ENCODE measurements at regions not wholly inside any gene's neighbourhood (a gene's known extent, or its start where the extent isn't known, plus 50 kb on each side); places are given as distances from the start of the nearest gene placed in this dataset.

- TF ChIP-seq SMC3 (IDR thresholded peaks at IDR 0.05; ENCODE audit: borderline replicate concordance, low read length) (no peak), ZZZ3 (IDR thresholded peaks at IDR 0.05; ENCODE audit: control insufficient read depth, insufficient read length, low read depth) (no peak), HCFC1 (IDR thresholded peaks at IDR 0.05; ENCODE audit: low read length) (no peak), EZH2 (IDR thresholded peaks at IDR 0.05; ENCODE audit: borderline replicate concordance, control insufficient read depth, low read depth, low read length) (no peak), ZNF274 (IDR thresholded peaks at IDR 0.05; ENCODE audit: insufficient read depth, insufficient read length) (no peak), HDAC6 (IDR thresholded peaks at IDR 0.05; ENCODE audit: unreplicated experiment) (no peak), CTCF (IDR thresholded peaks at IDR 0.05 in 2 of 3, conservative IDR thresholded peaks at IDR 0.05 in 1 of 3; ENCODE audit: control insufficient read depth in 2 of 3, extremely low read depth in 1 of 3, insufficient read depth in 1 of 3, low read depth in 3 of 3, low read length in 3 of 3) (no peak), CHD4 (IDR thresholded peaks at IDR 0.05) (no peak), HDAC2 (IDR thresholded peaks at IDR 0.05) (no peak), SREBF1 (IDR thresholded peaks at IDR 0.05; ENCODE audit: low read length) (no peak), CBFB (IDR thresholded peaks at IDR 0.05; ENCODE audit: low read depth) (no peak), CBX3 (IDR thresholded peaks at IDR 0.05; ENCODE audit: borderline replicate concordance, low read depth) (no peak), SIN3A (IDR thresholded peaks at IDR 0.05; ENCODE audit: low read depth, low read length) (no peak), SPI1 (IDR thresholded peaks at IDR 0.05; ENCODE audit: borderline replicate concordance, insufficient read depth, low read depth, low read length) (no peak), ZNF592 (IDR thresholded peaks at IDR 0.05) (no peak), NFYA (IDR thresholded peaks at IDR 0.05; ENCODE audit: borderline replicate concordance, low read depth, low read length) (no peak), RFX5 (IDR thresholded peaks at IDR 0.05; ENCODE audit: low read depth, low read length) (no peak), IRF4 (IDR thresholded peaks at IDR 0.05; ENCODE audit: low read depth, low read length) (no peak), RB1 (IDR thresholded peaks at IDR 0.05; ENCODE audit: borderline replicate concordance) (no peak)
- in situ Hi-C loops (cut with MboI), result no loop called here
- H3K27ac ChIP-seq (ENCODE audit: control insufficient read depth, insufficient read depth), result no peak overlapping the region
- SMC1A ChIA-PET (ENCODE audit: uncharacterized antibody, unreplicated experiment), result interaction anchor here (0.5 to 1.3 kb wide), 3 partner anchors 14 to 492 kb away, joined by 3 to 4 read pairs (median 3); no protein-coding TSS in a partner anchor
- ATAC-seq (no peak), DNase-seq (ENCODE audit: low read depth, low spot score) (no peak), FAIRE-seq (no peak)
- H3K27me3 ChIP-seq (replicated peaks in 1 of 2; ENCODE audit: control insufficient read depth in 2 of 2, insufficient read depth in 2 of 2, low read length in 1 of 2), result no peaks in the 10 kb centered on the region
- H4K20me1 ChIP-seq (ENCODE audit: control insufficient read depth, insufficient read depth), result no peaks in the 10 kb centered on the region
- no peak overlapping the region for H3K4me2 ChIP-seq (ENCODE audit: control insufficient read depth, insufficient read depth)
- H3K9ac ChIP-seq (ENCODE audit: control insufficient read depth, insufficient read depth, low read length), result no peak overlapping the region
- no peaks in the 10 kb centered on the region for H3K79me2 ChIP-seq (ENCODE audit: control insufficient read depth, insufficient read depth, low read length)
- CTCF ChIA-PET, result interaction anchor here (0.6 to 1.4 kb wide), 3 partner anchors 8 to 322 kb away, joined by 3 read pairs; no protein-coding TSS in a partner anchor
- H3K9me3 ChIP-seq (replicated peaks; ENCODE audit: control insufficient read depth, insufficient read depth, low read length), result no peaks in the 10 kb centered on the region
- intact Hi-C loops (cut with micrococcal nuclease; ENCODE audit: unreplicated experiment), result no loop called here
- no peaks in the 10 kb centered on the region for H3K4me1 ChIP-seq (ENCODE audit: control insufficient read depth, insufficient read depth, low read length)
- BruUV-seq (replicated peaks), result no TSS peak
- WGBS (ENCODE audit: insufficient coverage, insufficient replicate concordance, low lambda C conversion rate, missing lambda C conversion rate), result 6% methylated on average over 6 of the region's 6 CpGs
- RAD21 ChIA-PET (ENCODE audit: unreplicated experiment), result no interaction called here
- H3K36me3 ChIP-seq (ENCODE audit: control insufficient read depth in 2 of 2, insufficient read depth in 2 of 2, low read length in 1 of 2), result no peaks in the 10 kb centered on the region
- POLR2A ChIA-PET, result no interaction called here
- no peak overlapping the region for H3K4me3 ChIP-seq
- H2AFZ ChIP-seq (ENCODE audit: control insufficient read depth, low read depth, low read length), result no peak overlapping the region
These were observed 280.5 kb upstream of the JAG1 start for GRCh38 chr20:10954137-10954840.

Data from GM12878 (cell line).